Prostate gland (tissue), 2 donors: ENCODE measurements at regions not wholly inside any gene's neighbourhood (a gene's known extent, or its start where the extent isn't known, plus 50 kb on each side); places are given as distances from the start of the nearest gene placed in this dataset.

ENCODE experiments used
- CTCF ChIP-seq, 4 experiments: fragments of 200-600 bp in 2 of 4; fragments of 450-650 bp in 2 of 4; sonication (generic) in 2 of 4; IDR thresholded peaks; 1 replicate in 3 of 4; 2 replicates in 1 of 4; pipeline ENCODE4 v1.5.1; 2016 to 2019; ENCODE audit warnings: antibody characterized with exemption in 4 of 4, mild to moderate bottlenecking in 2 of 4, moderate library complexity in 2 of 4
- POLR2A ChIP-seq: fragments of 450-650 bp; IDR thresholded peaks from one replicate; pipeline ENCODE4 v1.6.1; 2016; ENCODE audit warnings: antibody characterized with exemption, mild to moderate bottlenecking
- POLR2AphosphoS5 ChIP-seq: sonication (generic); formaldehyde crosslinking; IDR thresholded peaks from one replicate; pipeline ENCODE4 v1.6.1; 2017; ENCODE audit warnings: antibody characterized with exemption

- no peak for TF ChIP-seq CTCF (IDR thresholded peaks at IDR 0.05)
- TF ChIP-seq POLR2A: no peak
- no peak for TF ChIP-seq POLR2AphosphoS5
Observed at GRCh38 chr5:68494771-68495170, 279.2 kb downstream of the PIK3R1 start.
